SK-N-SH (cell line): ENCODE measurements at regions not wholly inside any gene's neighbourhood (a gene's known extent, or its start where the extent isn't known, plus 50 kb on each side); places are given as distances from the start of the nearest gene placed in this dataset.

Source experiments
- CTCF ChIA-PET: fragments of 300-600, 350-600 bp; formaldehyde crosslinking; extraction: SDS; loops from one replicate; lab custom pipeline; 2021; lab: Yijun Ruan, JAX
- POLR2A ChIA-PET: fragments of 350-600 bp; sonication (Branson Sonifier 250); formaldehyde crosslinking; extraction: SDS; loops from one replicate; lab custom pipeline; 2020; ENCODE audit warnings: antibody characterized with exemption, inconsistent platforms; lab: Yijun Ruan, JAX
- DNase-seq: peaks from one replicate; pipeline ENCODE4 v3.0.0; 2012
- H2AFZ ChIP-seq: fragments of 200-600 bp; sonication (generic); 2 replicates; pipeline ENCODE4 v1.8.1; 2016; ENCODE audit warnings: antibody characterized with exemption, mild to moderate bottlenecking, low read depth
- H3F3A ChIP-seq: fragments of 200-600 bp; sonication (generic); replicated peaks from 2 replicates; pipeline ENCODE3; 2016; ENCODE audit warnings: antibody characterized with exemption, mild to moderate bottlenecking; ENCODE audit not compliant: insufficient read depth
- H3K27ac ChIP-seq, 2 experiments: fragments of 200-500 bp in 1 of 2; fragments of 200-600 bp in 1 of 2; sonication (Bioruptor generic) in 1 of 2; sonication (generic), shearing (Covaris generic) in 1 of 2; 2 replicates each; pipeline versions ENCODE4 v1.5.1 to v1.6.1; 2014 to 2016; ENCODE audit warnings: low read depth in 2 of 2, inconsistent platforms in 1 of 2, low read length in 1 of 2, mild to moderate bottlenecking in 1 of 2, mixed read lengths in 1 of 2
- H3K27me3 ChIP-seq: fragments of 200-600 bp; sonication (generic), shearing (Covaris generic); 2 replicates; pipeline ENCODE4 v1.6.1; 2016; ENCODE audit warnings: mixed run types; ENCODE audit not compliant: insufficient read depth
- H3K36me3 ChIP-seq, 2 experiments: fragments of 200-500 bp in 1 of 2; fragments of 200-600 bp in 1 of 2; sonication (Bioruptor generic) in 1 of 2; sonication (generic) in 1 of 2; replicated peaks in 1 of 2; 2 replicates each; pipeline versions ENCODE3 to v1.5.1; 2014 to 2016; ENCODE audit warnings: low read length in 1 of 2, mild to moderate bottlenecking in 1 of 2; ENCODE audit not compliant: insufficient read depth in 2 of 2, control insufficient read depth in 1 of 2
- H3K4me1 ChIP-seq, 2 experiments: fragments of 200-500 bp in 1 of 2; fragments of 200-600 bp in 1 of 2; sonication (Bioruptor generic) in 1 of 2; sonication (generic), shearing (Covaris generic) in 1 of 2; 2 replicates each; pipeline versions ENCODE4 v1.5.1 to v1.6.1; 2014 to 2016; ENCODE audit warnings: low read depth in 1 of 2, low read length in 1 of 2, mixed run types in 1 of 2; ENCODE audit not compliant: insufficient read depth in 2 of 2, control insufficient read depth in 1 of 2
- H3K4me2 ChIP-seq: fragments of 200-600 bp; sonication (generic), shearing (Covaris generic); 2 replicates; pipeline ENCODE4 v1.6.1; 2017; ENCODE audit warnings: mixed run types
- H3K4me3 ChIP-seq, 2 experiments: fragments of 200-500 bp in 1 of 2; fragments of 200-600 bp in 1 of 2; sonication (Bioruptor generic) in 1 of 2; sonication (generic), shearing (Covaris generic) in 1 of 2; 2 replicates each; pipeline versions ENCODE4 v1.5.1 to v1.8.1; 2014 to 2016; ENCODE audit warnings: low read depth in 2 of 2, inconsistent platforms in 1 of 2, low read length in 1 of 2, mild to moderate bottlenecking in 1 of 2, mixed read lengths in 1 of 2, moderate library complexity in 1 of 2
- H3K79me2 ChIP-seq: fragments of 200-600 bp; sonication (generic); 2 replicates; pipeline ENCODE4 v1.8.1; 2017; ENCODE audit warnings: mild to moderate bottlenecking; ENCODE audit not compliant: insufficient read depth
- H3K9ac ChIP-seq: fragments of 200-600 bp; sonication (generic); 2 replicates; pipeline ENCODE4 v1.6.1; 2017; ENCODE audit warnings: mixed run types
- H3K9me2 ChIP-seq: fragments of 200-600 bp; sonication (generic); 2 replicates; pipeline ENCODE4 v1.6.1; 2017; ENCODE audit warnings: mixed run types
- H3K9me3 ChIP-seq: fragments of 200-600 bp; sonication (generic); 2 replicates; pipeline ENCODE4 v1.6.1; 2017; ENCODE audit warnings: mixed run types, mild to moderate bottlenecking, moderate library complexity
- H4K20me1 ChIP-seq: fragments of 200-600 bp; sonication (generic); 2 replicates; pipeline ENCODE4 v1.6.1; 2017; ENCODE audit warnings: mild to moderate bottlenecking, mixed run types; ENCODE audit not compliant: insufficient read depth
- CHD2 ChIP-seq: fragments of 150-350 bp; IDR thresholded peaks from 2 replicates; pipeline ENCODE4 v1.6.1; 2018; ENCODE audit warnings: low read length; ENCODE audit not compliant: partially characterized antibody
- FOSL2 ChIP-seq: IDR thresholded peaks from 2 replicates; pipeline ENCODE4 v1.4.0; 2012; ENCODE audit warnings: low read depth, mild to moderate bottlenecking, moderate library complexity, borderline replicate concordance
- FOXJ3 ChIP-seq: sonication (generic); formaldehyde crosslinking; IDR thresholded peaks from 2 replicates; pipeline ENCODE4 v1.5.1; 2020; ENCODE audit warnings: mild to moderate bottlenecking, missing genetic modification reagents
- FOXM1 ChIP-seq: IDR thresholded peaks from 2 replicates; pipeline ENCODE4 v1.4.0; 2012; ENCODE audit warnings: low read depth, mild to moderate bottlenecking
- GABPA ChIP-seq: IDR thresholded peaks from 2 replicates; pipeline ENCODE4 v1.4.0; 2012; ENCODE audit warnings: low read depth, mild to moderate bottlenecking
- GATA2 ChIP-seq: sonication (generic); formaldehyde crosslinking; IDR thresholded peaks from 2 replicates; pipeline ENCODE4 v1.5.0; 2020; ENCODE audit warnings: mild to moderate bottlenecking, missing genetic modification reagents
- NFIC ChIP-seq: IDR thresholded peaks from 2 replicates; pipeline ENCODE4 v1.4.0; 2012; ENCODE audit warnings: borderline replicate concordance
- RXRA ChIP-seq: IDR thresholded peaks from 2 replicates; pipeline ENCODE4 v1.4.0; 2012; ENCODE audit warnings: low read depth, mild to moderate bottlenecking, borderline replicate concordance
- SIN3A ChIP-seq: IDR thresholded peaks from 2 replicates; pipeline ENCODE4 v1.6.1; 2012; ENCODE audit warnings: low read depth, mild to moderate bottlenecking, low read length, moderate library complexity, borderline replicate concordance
- YY1 ChIP-seq: IDR thresholded peaks from 2 replicates; pipeline ENCODE4 v1.4.0; 2012; ENCODE audit warnings: low read depth, mild to moderate bottlenecking
- WGBS: methylation state at CpG from one replicate; pipeline ENCODE4 v1.1.6; 2017; ENCODE audit warnings: low lambda C conversion rate; 5-methylcytosine and 5-hydroxymethylcytosine counted together
- TF ChIP-seq, protein P1 (sequence below): fragments of 150-350 bp; IDR thresholded peaks from 2 replicates; pipeline ENCODE4 v1.6.1; 2016; ENCODE audit warnings: mild to moderate bottlenecking, low read depth, low read length
- TF ChIP-seq, protein P2 (sequence below): IDR thresholded peaks from 2 replicates; pipeline ENCODE4 v1.4.0; 2012; ENCODE audit warnings: low read depth, borderline replicate concordance

DNA sequence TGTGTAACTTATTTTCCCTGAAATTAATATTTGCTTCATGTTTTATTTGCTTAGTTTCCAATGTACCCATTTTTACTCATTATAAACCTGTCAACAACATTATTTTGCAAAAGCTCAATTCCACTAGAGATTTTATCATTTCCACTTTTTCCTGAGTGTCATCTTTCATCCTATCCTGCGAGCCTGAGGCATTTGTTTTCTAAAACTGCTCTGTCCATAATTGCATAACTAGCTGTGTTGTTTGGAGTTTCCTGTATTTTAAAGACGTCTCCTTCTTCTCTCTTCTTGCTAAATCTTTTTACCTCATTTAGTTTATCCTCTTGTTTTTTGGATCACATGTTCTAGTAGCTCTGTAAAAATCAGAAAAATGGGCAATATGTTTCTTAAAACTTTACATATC, 332.7 kb upstream of the NOVA1 start:
- DNase-seq = no peak
- Histone ChIP-seq H3K9ac (no peak overlapping the region), H2AFZ (no peak overlapping the region), H3K27ac (no peak overlapping the region), H4K20me1 (no peaks in the 10 kb centered on the region), H3K27me3 (no peaks in the 10 kb centered on the region), H3K9me3 (no peaks in the 10 kb centered on the region), H3K4me2 (no peak overlapping the region), H3F3A (no peaks in the 10 kb centered on the region), H3K36me3 (no peaks in the 10 kb centered on the region), H3K4me1 (0 out of 4 replicates have a peak, but pooled peaks cover 0 to 5% of the 10 kb centered on the region in 2 experiments), H3K4me3 (no peak overlapping the region), H3K79me2 (no peaks in the 10 kb centered on the region), H3K9me2 (no peaks in the 10 kb centered on the region)
- POLR2A ChIA-PET = no interaction called here
- TF ChIP-seq RXRA = no peak
- TF ChIP-seq FOXM1 = no peak
- no peak for TF ChIP-seq NFIC
- TF ChIP-seq SIN3A = no peak
- TF ChIP-seq FOSL2 = no peak
- TF ChIP-seq, protein P1, sequence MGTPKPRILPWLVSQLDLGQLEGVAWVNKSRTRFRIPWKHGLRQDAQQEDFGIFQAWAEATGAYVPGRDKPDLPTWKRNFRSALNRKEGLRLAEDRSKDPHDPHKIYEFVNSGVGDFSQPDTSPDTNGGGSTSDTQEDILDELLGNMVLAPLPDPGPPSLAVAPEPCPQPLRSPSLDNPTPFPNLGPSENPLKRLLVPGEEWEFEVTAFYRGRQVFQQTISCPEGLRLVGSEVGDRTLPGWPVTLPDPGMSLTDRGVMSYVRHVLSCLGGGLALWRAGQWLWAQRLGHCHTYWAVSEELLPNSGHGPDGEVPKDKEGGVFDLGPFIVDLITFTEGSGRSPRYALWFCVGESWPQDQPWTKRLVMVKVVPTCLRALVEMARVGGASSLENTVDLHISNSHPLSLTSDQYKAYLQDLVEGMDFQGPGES = no peak
- 21% methylated on average over 2 of the region's 2 CpGs for WGBS
- CTCF ChIA-PET = interaction anchor here (1.0 to 1.3 kb wide), 2 partner anchors 11 to 14 kb away, joined by 3 to 4 read pairs; no protein-coding TSS in a partner anchor

DNA sequence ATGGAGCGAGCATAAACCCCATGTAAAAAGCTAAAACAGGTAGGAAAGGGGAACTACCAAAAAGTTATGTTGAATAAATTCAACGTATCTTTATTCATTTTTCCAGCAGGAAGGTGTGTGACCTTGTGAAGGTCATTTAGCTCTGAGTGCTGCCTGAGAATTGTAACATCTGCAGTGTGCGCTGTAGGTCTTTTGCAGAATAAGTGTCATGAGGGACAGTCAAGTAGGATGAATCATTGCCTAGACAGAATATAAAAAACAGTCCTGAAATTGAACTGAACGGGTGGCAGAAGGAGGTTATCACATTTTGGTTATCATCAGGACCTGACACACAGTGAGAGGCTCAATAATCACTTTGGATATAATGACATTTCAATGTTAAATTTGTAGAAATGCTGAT, 334.8 kb upstream of the NOVA1 start:
- Histone ChIP-seq H3K4me1 (no peaks in the 10 kb centered on the region), H3K9me3 (no peaks in the 10 kb centered on the region), H3K4me2 (no peak overlapping the region), H3K36me3 (no peaks in the 10 kb centered on the region)
- 51% methylated on average over 4 of the region's 4 CpGs for WGBS
- no peak for TF ChIP-seq FOXJ3 (CRISPR knock-in tag)
- TF ChIP-seq, protein P1 = no peak
- no peak for TF ChIP-seq GABPA
- no peak for TF ChIP-seq YY1
- no peak for TF ChIP-seq CHD2
- TF ChIP-seq FOXM1 = no peak
- TF ChIP-seq, protein P2, sequence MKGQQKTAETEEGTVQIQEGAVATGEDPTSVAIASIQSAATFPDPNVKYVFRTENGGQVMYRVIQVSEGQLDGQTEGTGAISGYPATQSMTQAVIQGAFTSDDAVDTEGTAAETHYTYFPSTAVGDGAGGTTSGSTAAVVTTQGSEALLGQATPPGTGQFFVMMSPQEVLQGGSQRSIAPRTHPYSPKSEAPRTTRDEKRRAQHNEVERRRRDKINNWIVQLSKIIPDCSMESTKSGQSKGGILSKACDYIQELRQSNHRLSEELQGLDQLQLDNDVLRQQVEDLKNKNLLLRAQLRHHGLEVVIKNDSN = no peak
- TF ChIP-seq GATA2 (CRISPR knock-in tag) = no peak
- TF ChIP-seq, all 33 proteins: peak for 0
- H4K20me1 ChIP-seq = no peaks in the 10 kb centered on the region
- no peak for DNase-seq
- ChIA-PET CTCF (no interaction called here), POLR2A (no interaction called here)
- H3F3A ChIP-seq = no peaks in the 10 kb centered on the region
- H3K4me3 ChIP-seq = no peak overlapping the region
- H2AFZ ChIP-seq = no peak overlapping the region
- no peaks in the 10 kb centered on the region for H3K9me2 ChIP-seq
- no peaks in the 10 kb centered on the region for H3K27me3 ChIP-seq
- no peaks in the 10 kb centered on the region for H3K79me2 ChIP-seq
- H3K9ac ChIP-seq = no peak overlapping the region
- no peak overlapping the region for H3K27ac ChIP-seq
